ENCODE measurements at regions not wholly inside any gene's neighbourhood (a gene's known extent, or its start where the extent isn't known, plus 50 kb on each side); places are given as distances from the start of the nearest gene placed in this dataset.

- TF ChIP-seq Cebpa-rat (IDR thresholded peaks at IDR 0.05) = no peak
- H4K20me1 ChIP-seq = no peaks in the 10 kb centered on the region
- no peak overlapping the region for H3K4me2 ChIP-seq
- H3K36me3 ChIP-seq = no peaks in the 10 kb centered on the region
- H3K9me3 ChIP-seq (replicated peaks in 1 of 11) = no peaks in the 10 kb centered on the region
- H3K4me1 ChIP-seq = no peaks in the 10 kb centered on the region
- no peak overlapping the region for H3K4me3 ChIP-seq
- no peak overlapping the region for H3K27ac ChIP-seq
- H3K27me3 ChIP-seq = no peaks in the 10 kb centered on the region
- H3K9ac ChIP-seq = no peak overlapping the region
Measured at GRCh38 chr7:114062810-114063209, 144.0 kb upstream of the PPP1R3A start.

- Histone ChIP-seq H3K27ac (peak overlapping the region in 8 of 11 experiments; percentile 8 to 76 (median 56); a peak in 13 of 22 replicates), H3K9ac (peak overlapping the region in 3 of 11 experiments; percentile 31 to 46 (median 38); a peak in 5 of 22 replicates), H3K36me3 (no peaks in the 10 kb centered on the region), H4K20me1 (no peaks in the 10 kb centered on the region), H3K4me2 (peak overlapping the region in 6 of 11 experiments; percentile 18 to 89 (median 71); a peak in 14 of 22 replicates), H3K9me3 (replicated peaks in 1 of 11) (no peaks in the 10 kb centered on the region), H3K27me3 (no peaks in the 10 kb centered on the region), H3K4me3 (no peak overlapping the region), H3K4me1 (peaks cover 0 to 62% (median 16%) of the 10 kb centered on the region in 10 experiments; a peak in 17 of 20 replicates)
- TF ChIP-seq Cebpa-rat (IDR thresholded peaks at IDR 0.05) = no peak
Measured at GRCh38 chr7:114051871-114052331, 133.1 kb upstream of the PPP1R3A start.

- peak overlapping the region in 2 of 11 experiments; percentile 19 to 37; a peak in 2 of 22 replicates for H3K27ac ChIP-seq
- no peak for TF ChIP-seq Cebpa-rat (IDR thresholded peaks at IDR 0.05)
- peak overlapping the region in 3 of 11 experiments; percentile 62 to 89 (median 81); a peak in 5 of 22 replicates for H3K4me2 ChIP-seq
- H3K36me3 ChIP-seq = no peaks in the 10 kb centered on the region
- H3K4me1 ChIP-seq = peaks cover 0 to 68% (median 16%) of the 10 kb centered on the region in 10 experiments; a peak in 17 of 20 replicates
- H3K9ac ChIP-seq = no peak overlapping the region
- H4K20me1 ChIP-seq = no peaks in the 10 kb centered on the region
- H3K4me3 ChIP-seq = no peak overlapping the region
- H3K27me3 ChIP-seq = no peaks in the 10 kb centered on the region
- no peaks in the 10 kb centered on the region for H3K9me3 ChIP-seq (replicated peaks in 1 of 11)
Measured at GRCh38 chr7:114050571-114050970, 131.8 kb upstream of the PPP1R3A start.

DNA sequence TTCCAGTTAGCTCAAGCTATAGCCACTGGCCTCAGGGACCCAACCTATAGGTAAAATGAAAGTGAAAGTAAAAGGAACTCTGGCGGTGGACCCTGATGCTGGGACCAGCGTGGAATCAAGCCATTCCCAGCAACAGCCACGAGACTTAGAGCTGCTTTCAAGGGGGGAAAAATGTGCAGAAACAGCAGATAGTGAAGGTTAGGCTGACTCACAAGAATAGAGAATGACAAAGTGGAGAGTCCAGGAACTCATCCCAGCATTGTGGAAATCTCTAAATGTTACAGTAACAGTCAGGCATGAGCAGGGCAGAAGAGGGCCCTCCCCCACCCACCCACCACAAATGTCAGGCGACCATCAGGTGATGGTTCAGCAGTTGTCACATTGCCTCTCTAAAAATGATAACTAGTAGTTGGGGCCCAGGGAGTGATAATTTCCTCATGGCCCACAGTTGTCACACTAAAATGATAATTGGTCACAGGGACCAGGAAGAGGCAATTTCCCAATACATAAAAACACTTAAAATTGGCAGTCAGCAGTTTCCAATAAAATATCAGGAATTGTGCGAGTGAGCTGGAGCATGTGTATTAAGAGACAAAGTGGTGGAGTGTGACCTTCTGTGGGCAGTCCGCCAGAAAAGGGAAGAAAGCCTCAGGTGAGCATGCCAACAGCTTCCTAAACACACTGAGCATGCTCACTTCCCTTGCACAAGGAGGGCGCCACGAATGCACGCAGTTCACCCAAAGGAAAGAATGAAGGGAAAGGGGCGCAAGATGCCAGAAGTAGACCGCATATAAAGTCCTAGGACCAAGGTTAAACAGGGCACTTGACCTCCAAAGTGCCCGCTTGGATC lies 129.8 kb upstream of the PPP1R3A start:
- no peaks in the 10 kb centered on the region for H3K27me3 ChIP-seq
- H4K20me1 ChIP-seq = no peaks in the 10 kb centered on the region
- H3K9me3 ChIP-seq (replicated peaks in 1 of 11) = no peaks in the 10 kb centered on the region
- H3K36me3 ChIP-seq = no peaks in the 10 kb centered on the region
- peak overlapping the region in 4 of 11 experiments; percentile 25 to 71 (median 48); a peak in 6 of 22 replicates for H3K27ac ChIP-seq
- H3K4me1 ChIP-seq = peaks cover 0 to 68% (median 16%) of the 10 kb centered on the region in 10 experiments; a peak in 17 of 20 replicates
- H3K4me2 ChIP-seq = peak overlapping the region in 5 of 11 experiments; percentile 26 to 67 (median 48); a peak in 8 of 22 replicates
- H3K9ac ChIP-seq = peak overlapping the region in 1 of 11 experiments; percentile 19; a peak in 2 of 22 replicates
- no peak overlapping the region for H3K4me3 ChIP-seq
- TF ChIP-seq Cebpa-rat (IDR thresholded peaks at IDR 0.05) = no peak

- Histone ChIP-seq H3K27ac (peak overlapping the region in 4 of 11 experiments; percentile 25 to 71 (median 48); a peak in 5 of 22 replicates), H3K9me3 (replicated peaks in 1 of 11) (no peaks in the 10 kb centered on the region), H4K20me1 (no peaks in the 10 kb centered on the region), H3K36me3 (no peaks in the 10 kb centered on the region), H3K4me2 (peak overlapping the region in 5 of 11 experiments; percentile 26 to 67 (median 48); a peak in 8 of 22 replicates), H3K27me3 (no peaks in the 10 kb centered on the region), H3K4me3 (no peak overlapping the region), H3K4me1 (peaks cover 0 to 61% (median 16%) of the 10 kb centered on the region in 10 experiments; a peak in 17 of 20 replicates), H3K9ac (peak overlapping the region in 1 of 11 experiments; percentile 19; a peak in 1 of 22 replicates)
- TF ChIP-seq Cebpa-rat (IDR thresholded peaks at IDR 0.05) = no peak
Measured at GRCh38 chr7:114047889-114048288, 129.1 kb upstream of the PPP1R3A start.

- Histone ChIP-seq H3K4me2 (no peak overlapping the region), H4K20me1 (no peaks in the 10 kb centered on the region), H3K27ac (no peak overlapping the region), H3K4me3 (no peak overlapping the region), H3K27me3 (no peaks in the 10 kb centered on the region), H3K9me3 (replicated peaks in 1 of 11) (no peaks in the 10 kb centered on the region), H3K36me3 (no peaks in the 10 kb centered on the region), H3K9ac (no peak overlapping the region), H3K4me1 (no peaks in the 10 kb centered on the region)
- no peak for TF ChIP-seq Cebpa-rat (IDR thresholded peaks at IDR 0.05)
Measured at GRCh38 chr7:114033475-114033874, 114.7 kb upstream of the PPP1R3A start.

GRCh38 chr7:114026486-114027089 lies 107.8 kb upstream of the PPP1R3A start:
- Histone ChIP-seq H3K4me1 (no peaks in the 10 kb centered on the region), H3K4me2 (no peak overlapping the region), H3K27me3 (no peaks in the 10 kb centered on the region), H4K20me1 (no peaks in the 10 kb centered on the region), H3K4me3 (no peak overlapping the region), H3K9ac (no peak overlapping the region), H3K9me3 (replicated peaks in 1 of 11) (no peaks in the 10 kb centered on the region), H3K27ac (no peak overlapping the region), H3K36me3 (no peaks in the 10 kb centered on the region)
- no peak for TF ChIP-seq Cebpa-rat (IDR thresholded peaks at IDR 0.05)

GRCh38 chr7:114021135-114021534 lies 102.3 kb upstream of the PPP1R3A start:
- Histone ChIP-seq H3K27me3 (no peaks in the 10 kb centered on the region), H3K9me3 (replicated peaks in 1 of 11) (no peaks in the 10 kb centered on the region), H3K4me2 (no peak overlapping the region), H3K4me3 (no peak overlapping the region), H3K4me1 (no peaks in the 10 kb centered on the region), H3K36me3 (no peaks in the 10 kb centered on the region), H4K20me1 (no peaks in the 10 kb centered on the region), H3K27ac (no peak overlapping the region), H3K9ac (no peak overlapping the region)
- no peak for TF ChIP-seq Cebpa-rat (IDR thresholded peaks at IDR 0.05)

- Histone ChIP-seq H3K4me2 (no peak overlapping the region), H3K27ac (no peak overlapping the region), H3K36me3 (no peaks in the 10 kb centered on the region), H3K4me1 (no peaks in the 10 kb centered on the region), H3K9me3 (replicated peaks in 1 of 11) (no peaks in the 10 kb centered on the region), H3K9ac (no peak overlapping the region), H3K27me3 (no peaks in the 10 kb centered on the region), H4K20me1 (no peaks in the 10 kb centered on the region), H3K4me3 (no peak overlapping the region)
- TF ChIP-seq Cebpa-rat (IDR thresholded peaks at IDR 0.05) = no peak
Measured at GRCh38 chr7:114008696-114009095, 89.9 kb upstream of the PPP1R3A start.
